CD4-positive, alpha-beta T cell (primary cell): ENCODE measurements at regions not wholly inside any gene's neighbourhood (a gene's known extent, or its start where the extent isn't known, plus 50 kb on each side); places are given as distances from the start of the nearest gene placed in this dataset.

Experiments used
- ATAC-seq: fragments of 200-7000 bp; cut with Tn5 transposase; one replicate; pipeline ENCODE4 v1.10.0; 2022; ENCODE audit warnings: mild to moderate bottlenecking; ENCODE audit not compliant: poor library complexity
- CTCF ChIA-PET: fragments of 350-600 bp; sonication (Branson Sonifier 250); formaldehyde crosslinking; loops from one replicate; lab custom pipeline; 2021; ENCODE audit warnings: antibody characterized with exemption, inconsistent platforms; lab: Charles Lee
- POLR2A ChIA-PET: fragments of 350-600 bp; sonication (Branson Sonifier 250); formaldehyde crosslinking; loops from one replicate; lab custom pipeline; 2021; ENCODE audit warnings: antibody characterized with exemption, inconsistent platforms; lab: Charles Lee
- DNase-seq, 14 experiments: peaks; one replicate each; pipeline ENCODE4 v3.0.0-alpha.2; 2013 to 2020; ENCODE audit warnings: mixed read lengths in 2 of 14
- H3K27ac ChIP-seq, 2 donors: one replicate each; pipeline versions ENCODE4 v1.5.1 to v1.7.0; 2013; ENCODE audit warnings: low read length in 2 of 2, low read depth in 1 of 2, mild to moderate bottlenecking in 1 of 2
- H3K27me3 ChIP-seq, 2 experiments: 1 replicate in 1 of 2; 2 replicates in 1 of 2; pipeline versions ENCODE4 v1.6.1 to v1.7.0; 2013; ENCODE audit warnings: low read length in 2 of 2, control low read depth in 1 of 2, mild to moderate bottlenecking in 1 of 2, moderate library complexity in 1 of 2; ENCODE audit not compliant: insufficient read depth in 2 of 2, control insufficient read depth in 1 of 2
- H3K36me3 ChIP-seq: one replicate; pipeline ENCODE4 v1.6.1; 2013; ENCODE audit warnings: low read length, control low read depth; ENCODE audit not compliant: insufficient read depth
- H3K4me1 ChIP-seq: one replicate; pipeline ENCODE4 v1.6.1; 2013; ENCODE audit warnings: low read length, control low read depth; ENCODE audit not compliant: insufficient read depth
- H3K4me3 ChIP-seq: one replicate; pipeline ENCODE4 v1.5.1; 2013; ENCODE audit warnings: mild to moderate bottlenecking, low read length, moderate library complexity
- H3K9me3 ChIP-seq, 2 experiments: 1 replicate in 1 of 2; 2 replicates in 1 of 2; pipeline versions ENCODE4 v1.6.1 to v1.7.0; 2013; ENCODE audit warnings: low read length in 2 of 2, mild to moderate bottlenecking in 2 of 2, control low read depth in 1 of 2, moderate library complexity in 1 of 2; ENCODE audit not compliant: control insufficient read depth in 1 of 2, insufficient read depth in 1 of 2
- H3K27ac Mint-ChIP-seq: one replicate; pipeline ENCODE4 v1.8.0; 2020; ENCODE audit warnings: mixed read lengths
- H3K27me3 Mint-ChIP-seq: one replicate; pipeline ENCODE4 v1.8.0; 2021; ENCODE audit warnings: mixed read lengths
- H3K36me3 Mint-ChIP-seq: one replicate; pipeline ENCODE4 v1.8.0; 2021; ENCODE audit warnings: low read depth, mixed read lengths
- H3K4me1 Mint-ChIP-seq: one replicate; pipeline ENCODE4 v1.8.0; 2021; ENCODE audit warnings: low read depth, mixed read lengths
- H3K4me3 Mint-ChIP-seq: one replicate; pipeline ENCODE4 v1.8.0; 2020; ENCODE audit warnings: mild to moderate bottlenecking, mixed read lengths
- H3K9me3 Mint-ChIP-seq: one replicate; pipeline ENCODE4 v1.8.0; 2020; ENCODE audit warnings: mixed read lengths
- CTCF ChIP-seq: fragments of 200-600 bp; IDR thresholded peaks from one replicate; pipeline ENCODE4 v1.8.0; 2022; ENCODE audit warnings: antibody characterized with exemption, mild to moderate bottlenecking
- intact Hi-C, 2 experiments: fragments of 100-400 bp; cut with DNase I in 1 of 2; cut with micrococcal nuclease in 1 of 2; formaldehyde crosslinking; loops; one replicate each; pipeline versions ENCODE4 v1.15.1 to v1.9.0; 2023 to 2025; cut with DNase I, micrococcal nuclease

- Mint-ChIP-seq H3K36me3 (no peaks in the 10 kb centered on the region), H3K27ac (no peak overlapping the region), H3K9me3 (no peaks in the 10 kb centered on the region), H3K4me3 (no peak overlapping the region), H3K4me1 (peaks cover 14% of the 10 kb centered on the region), H3K27me3 (peaks cover 25% of the 10 kb centered on the region)
- ChIA-PET POLR2A (no interaction called here), CTCF (interaction anchor here (0.7 to 0.8 kb wide), 2 partner anchors 211 to 883 kb away, joined by 3 to 4 read pairs; no protein-coding TSS in a partner anchor)
- Histone ChIP-seq H3K27me3 (peaks cover 0 to 4% of the 10 kb centered on the region in 2 experiments), H3K4me1 (peaks cover 7% of the 10 kb centered on the region), H3K36me3 (no peaks in the 10 kb centered on the region), H3K27ac (no peak overlapping the region), H3K9me3 (no peaks in the 10 kb centered on the region), H3K4me3 (no peak overlapping the region)
- DNase-seq (no peak), ATAC-seq (no peak)
- intact Hi-C loops = loop anchor here in 1 of 2 experiments (10.0 kb wide), 1 partner anchor 314 kb away; no protein-coding TSS in a partner anchor
- no peak for TF ChIP-seq CTCF
These were observed 65.9 kb upstream of the KLHL25 start for GRCh38 chr15:85860394-85861161.

- H3K9me3 Mint-ChIP-seq = no peaks in the 10 kb centered on the region
- ATAC-seq = no peak
- no peaks in the 10 kb centered on the region for H3K36me3 ChIP-seq
- no peaks in the 10 kb centered on the region for H3K9me3 ChIP-seq
- peak; percentile 27 for TF ChIP-seq CTCF
- intact Hi-C loops = loop anchor here (2.0 to 10.0 kb wide), 2 partner anchors 310 to 880 kb away; no protein-coding TSS in a partner anchor
- peaks cover 10% of the 10 kb centered on the region for H3K4me1 Mint-ChIP-seq
- DNase-seq = peak in 4 of 14 experiments; percentile 4 to 50 (median 20)
- no peak overlapping the region for H3K4me3 Mint-ChIP-seq
- H3K36me3 Mint-ChIP-seq = no peaks in the 10 kb centered on the region
- H3K27ac Mint-ChIP-seq = no peak overlapping the region
- ChIA-PET POLR2A (no interaction called here), CTCF (interaction anchor here (0.7 kb wide), 1 partner anchor 18 kb away, joined by 3 read pairs; no protein-coding TSS in a partner anchor)
- H3K4me1 ChIP-seq = no peaks in the 10 kb centered on the region
- H3K27me3 Mint-ChIP-seq = peaks cover 4% of the 10 kb centered on the region
- H3K27ac ChIP-seq = no peak overlapping the region
- H3K4me3 ChIP-seq = no peak overlapping the region
- peaks cover 0 to 2% of the 10 kb centered on the region in 2 experiments for H3K27me3 ChIP-seq
These were observed 70.5 kb upstream of the KLHL25 start for GRCh38 chr15:85865070-85865684.

GRCh38 chr15:85867250-85867649 lies 72.5 kb upstream of the KLHL25 start:
- TF ChIP-seq CTCF = no peak
- Histone ChIP-seq H3K4me1 (no peaks in the 10 kb centered on the region), H3K27ac (no peak overlapping the region), H3K27me3 (peaks cover 0 to 2% of the 10 kb centered on the region in 2 experiments), H3K36me3 (no peaks in the 10 kb centered on the region), H3K9me3 (no peaks in the 10 kb centered on the region), H3K4me3 (no peak overlapping the region)
- DNase-seq (no peak), ATAC-seq (no peak)
- CTCF ChIA-PET = interaction anchor here (1.2 to 1.7 kb wide), 2 partner anchors 9 to 13 kb away, joined by 3 to 4 read pairs; no protein-coding TSS in a partner anchor
- intact Hi-C loops = loop anchor here in 1 of 2 experiments (10.0 kb wide), 1 partner anchor 308 kb away; no protein-coding TSS in a partner anchor
- H3K27me3 Mint-ChIP-seq = peaks cover 6% of the 10 kb centered on the region
- peaks cover 10% of the 10 kb centered on the region for H3K4me1 Mint-ChIP-seq
- no peak overlapping the region for H3K27ac Mint-ChIP-seq
- H3K9me3 Mint-ChIP-seq = no peaks in the 10 kb centered on the region
- no peaks in the 10 kb centered on the region for H3K36me3 Mint-ChIP-seq
- POLR2A ChIA-PET = no interaction called here
- no peak overlapping the region for H3K4me3 Mint-ChIP-seq
